Endothelial cell of umbilical vein (primary cell): ENCODE measurements at regions not wholly inside any gene's neighbourhood (a gene's known extent, or its start where the extent isn't known, plus 50 kb on each side); places are given as distances from the start of the nearest gene placed in this dataset.

ENCODE experiments used
- BruUV-seq: library from RNA; stranded (reverse); fragments of 400-500 nt; replicated peaks from 2 replicates; lab custom pipeline; 2021; lab: Mats Ljungman, UMichigan
- CTCF ChIA-PET: fragments of 300-600, 350-600 bp; sonication (Branson Sonifier 250); formaldehyde crosslinking; loops from one replicate; lab custom pipeline; 2021; ENCODE audit warnings: antibody characterized with exemption, inconsistent platforms; lab: Charles Lee
- POLR2A ChIA-PET: fragments of 300-600, 350-600 bp; sonication (Branson Sonifier 250); formaldehyde crosslinking; loops from one replicate; lab custom pipeline; 2021; ENCODE audit warnings: antibody characterized with exemption, inconsistent platforms; lab: Charles Lee
- DNase-seq: peaks from one replicate; pipeline ENCODE4 v3.0.0-alpha.2; 2011; ENCODE audit warnings: low read depth, low spot score
- FAIRE-seq: peaks from 2 replicates; lab custom pipeline; 2011; peaks lifted over from hg19 to GRCh38; lab: Jason Lieb, UNC
- H2AFZ ChIP-seq: 2 replicates; pipeline ENCODE4 v1.6.0; 2012; ENCODE audit warnings: low read depth, low read length, control low read depth, inconsistent platforms
- H3K27ac ChIP-seq: 2 replicates; pipeline ENCODE4 v1.5.1; 2011; ENCODE audit warnings: low read depth, mild to moderate bottlenecking, control low read depth, low read length, moderate library complexity; ENCODE audit not compliant: insufficient read depth
- H3K27me3 ChIP-seq, 2 experiments: 2 replicates each; pipeline versions ENCODE4 v1.6.0 to v1.6.1; 2011; ENCODE audit warnings: low read length in 2 of 2, mixed read lengths in 1 of 2; ENCODE audit not compliant: control insufficient read depth in 2 of 2, insufficient read depth in 2 of 2
- H3K36me3 ChIP-seq, 2 experiments: 2 replicates in 1 of 2; 3 replicates in 1 of 2; pipeline ENCODE4 v1.5.1; 2011; ENCODE audit warnings: low read length in 2 of 2, mild to moderate bottlenecking in 1 of 2, moderate library complexity in 1 of 2; ENCODE audit not compliant: control insufficient read depth in 2 of 2, insufficient read depth in 2 of 2; ENCODE audit errors: extremely low read depth in 1 of 2
- H3K4me1 ChIP-seq: 3 replicates; pipeline ENCODE4 v1.5.1; 2011; ENCODE audit warnings: mild to moderate bottlenecking, low read length; ENCODE audit not compliant: control insufficient read depth, insufficient read depth; ENCODE audit errors: extremely low read depth
- H3K4me2 ChIP-seq: 2 replicates; pipeline ENCODE4 v1.6.1; 2011; ENCODE audit warnings: low read length, control low read depth, mixed read lengths; ENCODE audit not compliant: insufficient read depth
- H3K4me3 ChIP-seq, 3 experiments: fragments of 200-600 bp in 1 of 3; sonication (generic), shearing (Covaris generic) in 1 of 3; replicated peaks in 1 of 3; 2 replicates each; pipeline ENCODE4 v1.5.1; 2011 to 2016; ENCODE audit warnings: control low read depth in 3 of 3, low read length in 3 of 3, mild to moderate bottlenecking in 2 of 3, inconsistent platforms in 1 of 3, low read depth in 1 of 3, moderate library complexity in 1 of 3; ENCODE audit not compliant: insufficient read depth in 1 of 3
- H3K79me2 ChIP-seq: 2 replicates; pipeline ENCODE4 v1.6.0; 2012; ENCODE audit warnings: low read length, inconsistent platforms; ENCODE audit not compliant: control insufficient read depth, insufficient read depth
- H3K9ac ChIP-seq: replicated peaks from 2 replicates; pipeline ENCODE3; 2011; ENCODE audit warnings: low read length, control low read depth; ENCODE audit not compliant: insufficient read depth; ENCODE audit errors: extremely low read depth
- H3K9me1 ChIP-seq: replicated peaks from 3 replicates; pipeline ENCODE4 v1.6.0; 2011; ENCODE audit warnings: mild to moderate bottlenecking, low read length; ENCODE audit not compliant: control insufficient read depth, insufficient read depth; ENCODE audit errors: extremely low read depth
- H3K9me3 ChIP-seq: replicated peaks from 2 replicates; pipeline ENCODE4 v1.5.1; 2012; ENCODE audit warnings: low read length, inconsistent platforms; ENCODE audit not compliant: control insufficient read depth, insufficient read depth
- H4K20me1 ChIP-seq: replicated peaks from 2 replicates; pipeline ENCODE3; 2011; ENCODE audit warnings: mild to moderate bottlenecking, low read length; ENCODE audit not compliant: control insufficient read depth, insufficient read depth; ENCODE audit errors: extremely low read depth
- EZH2 ChIP-seq: IDR thresholded peaks from 2 replicates; pipeline ENCODE4 v1.6.1; 2012; ENCODE audit warnings: borderline replicate concordance, low read depth, mild to moderate bottlenecking, moderate library complexity, low read length, inconsistent platforms; ENCODE audit not compliant: severe bottlenecking
- FOS ChIP-seq: IDR thresholded peaks from 2 replicates; pipeline ENCODE4 v1.6.1; 2011; ENCODE audit warnings: mild to moderate bottlenecking, low read length, moderate library complexity, borderline replicate concordance; ENCODE audit not compliant: insufficient read depth
- GATA2 ChIP-seq: IDR thresholded peaks from 2 replicates; pipeline ENCODE4 v1.7.0; 2011; ENCODE audit warnings: low read depth, mild to moderate bottlenecking, moderate library complexity, mixed read lengths, low read length; ENCODE audit not compliant: insufficient read length, insufficient read depth
- JUN ChIP-seq: IDR thresholded peaks from 2 replicates; pipeline ENCODE4 v1.6.1; 2011; ENCODE audit warnings: borderline replicate concordance, low read depth; ENCODE audit not compliant: insufficient read length, insufficient read depth
- MYC ChIP-seq: IDR thresholded peaks from one replicate; pipeline ENCODE4 v1.6.1; 2011; ENCODE audit warnings: mild to moderate bottlenecking, low read depth, low read length
- POLR2A ChIP-seq: IDR thresholded peaks from 2 replicates; pipeline ENCODE4 v1.6.1; 2012; ENCODE audit warnings: low read depth, mild to moderate bottlenecking, control low read depth, low read length
- POLR2AphosphoS5 ChIP-seq: IDR thresholded peaks from 2 replicates; pipeline ENCODE4 v1.6.1; 2012; ENCODE audit warnings: low read depth, mild to moderate bottlenecking, control low read depth, low read length, moderate library complexity; ENCODE audit not compliant: insufficient read depth
- dilution Hi-C: fragments of 300-500 bp; cut with MboI; formaldehyde crosslinking; loops from one replicate; pipeline ENCODE4 v1.15.0; 2019; ENCODE audit warnings: low sequenced_read_pairs; ENCODE audit not compliant: extremely low pct_ligation_motif_present
- intact Hi-C: fragments of 100-400 bp; cut with micrococcal nuclease; formaldehyde crosslinking; loops from one replicate; pipeline ENCODE4 v1.10.0; 2022
- TF ChIP-seq, protein P1 (sequence below), 2 donors: IDR thresholded peaks; 1 replicate in 1 of 2; 2 replicates in 1 of 2; pipeline ENCODE4 v1.5.1; 2011; ENCODE audit warnings: low read length in 2 of 2, mild to moderate bottlenecking in 2 of 2, moderate library complexity in 2 of 2, control low read depth in 1 of 2, inconsistent platforms in 1 of 2, low read depth in 1 of 2; ENCODE audit not compliant: insufficient read depth in 1 of 2; ENCODE audit errors: extremely low read depth in 1 of 2
- TF ChIP-seq, protein P2 (sequence below): IDR thresholded peaks from 2 replicates; pipeline ENCODE4 v1.6.1; 2011; ENCODE audit not compliant: insufficient read depth, insufficient read length

DNA sequence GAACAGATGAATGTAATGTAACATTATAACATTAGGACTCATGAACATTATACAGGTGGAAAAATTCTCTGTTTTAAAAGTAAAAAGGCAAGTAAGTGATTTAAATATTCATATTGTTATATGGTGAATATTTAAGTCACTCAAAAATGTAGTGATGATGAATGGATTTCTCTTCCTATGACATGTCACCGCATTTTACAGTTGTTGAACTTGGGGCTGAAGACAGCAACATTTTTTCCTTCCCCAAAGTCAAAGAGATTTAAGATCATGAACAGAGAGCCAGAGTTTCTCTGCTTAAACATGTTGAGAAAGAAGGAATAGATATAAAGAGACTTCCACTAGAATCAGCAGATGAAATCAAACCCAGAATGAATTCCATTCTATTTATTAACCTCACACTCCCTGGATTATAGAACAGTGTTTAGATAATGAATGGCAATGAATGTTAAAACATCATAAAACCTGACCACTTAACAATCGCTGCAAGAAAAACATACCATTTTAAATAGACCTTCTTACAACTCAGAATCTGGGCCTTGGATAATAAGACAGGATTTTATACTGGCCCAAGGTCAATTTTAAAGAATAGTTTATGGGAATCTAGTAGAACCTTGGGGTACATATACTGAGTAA is 163.6 kb upstream of the SIX2 start:
- Histone ChIP-seq H3K27me3 (peaks cover 2 to 8% of the 10 kb centered on the region in 2 experiments), H3K9ac (no peak overlapping the region), H3K4me1 (peaks cover 9% of the 10 kb centered on the region), H3K36me3 (no peaks in the 10 kb centered on the region), H3K79me2 (no peaks in the 10 kb centered on the region), H3K9me3 (no peaks in the 10 kb centered on the region), H2AFZ (no peak overlapping the region), H3K9me1 (no peaks in the 10 kb centered on the region), H3K4me3 (no peak overlapping the region), H3K4me2 (no peak overlapping the region), H4K20me1 (no peaks in the 10 kb centered on the region), H3K27ac (no peak overlapping the region)
- ChIA-PET CTCF (interaction anchor here (0.7 to 1.8 kb wide), 10 partner anchors 9 to 321 kb away, joined by 3 to 6 read pairs (median 3); no protein-coding TSS in a partner anchor), POLR2A (no interaction called here)
- intact Hi-C loops = loop anchor here (5.0 kb wide), 1 partner anchor 119 kb away; no protein-coding TSS in a partner anchor
- dilution Hi-C loops = no loop called here
- no peak for TF ChIP-seq GATA2
- TF ChIP-seq POLR2AphosphoS5 = no peak
- TF ChIP-seq, protein P1, sequence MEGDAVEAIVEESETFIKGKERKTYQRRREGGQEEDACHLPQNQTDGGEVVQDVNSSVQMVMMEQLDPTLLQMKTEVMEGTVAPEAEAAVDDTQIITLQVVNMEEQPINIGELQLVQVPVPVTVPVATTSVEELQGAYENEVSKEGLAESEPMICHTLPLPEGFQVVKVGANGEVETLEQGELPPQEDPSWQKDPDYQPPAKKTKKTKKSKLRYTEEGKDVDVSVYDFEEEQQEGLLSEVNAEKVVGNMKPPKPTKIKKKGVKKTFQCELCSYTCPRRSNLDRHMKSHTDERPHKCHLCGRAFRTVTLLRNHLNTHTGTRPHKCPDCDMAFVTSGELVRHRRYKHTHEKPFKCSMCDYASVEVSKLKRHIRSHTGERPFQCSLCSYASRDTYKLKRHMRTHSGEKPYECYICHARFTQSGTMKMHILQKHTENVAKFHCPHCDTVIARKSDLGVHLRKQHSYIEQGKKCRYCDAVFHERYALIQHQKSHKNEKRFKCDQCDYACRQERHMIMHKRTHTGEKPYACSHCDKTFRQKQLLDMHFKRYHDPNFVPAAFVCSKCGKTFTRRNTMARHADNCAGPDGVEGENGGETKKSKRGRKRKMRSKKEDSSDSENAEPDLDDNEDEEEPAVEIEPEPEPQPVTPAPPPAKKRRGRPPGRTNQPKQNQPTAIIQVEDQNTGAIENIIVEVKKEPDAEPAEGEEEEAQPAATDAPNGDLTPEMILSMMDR (IDR thresholded peaks at IDR 0.05; ENCODE audit: extremely low read depth in 1 of 2, insufficient read depth in 1 of 2, low read depth in 1 of 2, low read length in 2 of 2) = no peak
- DNase-seq (no peak), FAIRE-seq (no peak)
- no TSS peak for BruUV-seq

DNA sequence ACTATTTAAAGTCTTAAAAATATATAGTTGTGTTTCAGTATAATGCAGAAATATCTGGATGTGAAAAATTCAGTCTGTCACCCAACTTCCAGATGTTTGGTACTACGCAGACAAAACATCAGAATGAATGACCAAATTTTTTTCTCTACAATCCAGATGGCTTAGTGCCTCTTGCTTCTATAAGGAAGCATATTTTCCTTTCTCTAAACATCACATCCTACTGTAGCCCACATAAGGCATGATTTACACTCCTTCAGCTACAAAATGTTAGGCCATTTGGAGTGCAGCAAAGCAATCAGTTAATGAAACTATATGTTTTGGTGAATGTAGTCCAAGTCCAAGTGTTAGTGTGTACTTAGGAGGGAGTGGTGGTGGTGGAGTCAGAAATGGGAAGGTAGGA is 162.9 kb upstream of the SIX2 start:
- DNase-seq = no peak
- dilution Hi-C loops = no loop called here
- TF ChIP-seq EZH2 (no peak), POLR2AphosphoS5 (no peak), JUN (no peak), GATA2 (no peak), POLR2A (no peak), FOS (no peak), MYC (no peak)
- TF ChIP-seq, protein P2, sequence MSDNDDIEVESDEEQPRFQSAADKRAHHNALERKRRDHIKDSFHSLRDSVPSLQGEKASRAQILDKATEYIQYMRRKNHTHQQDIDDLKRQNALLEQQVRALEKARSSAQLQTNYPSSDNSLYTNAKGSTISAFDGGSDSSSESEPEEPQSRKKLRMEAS = no peak
- TF ChIP-seq, protein P1 (IDR thresholded peaks at IDR 0.05; ENCODE audit: extremely low read depth in 1 of 2, insufficient read depth in 1 of 2, low read depth in 1 of 2, low read length in 2 of 2) = no peak
- H3K4me3 ChIP-seq = no peak overlapping the region
- peaks cover 9% of the 10 kb centered on the region for H3K4me1 ChIP-seq
- CTCF ChIA-PET = interaction anchor here (1.5 kb wide), 1 partner anchor 191 kb away, joined by 4 read pairs; no protein-coding TSS in a partner anchor
- H3K9me3 ChIP-seq = no peaks in the 10 kb centered on the region
- no TSS peak for BruUV-seq
- H3K9me1 ChIP-seq = no peaks in the 10 kb centered on the region
- no peaks in the 10 kb centered on the region for H3K79me2 ChIP-seq
- intact Hi-C loops = loop anchor here (5.0 kb wide), 1 partner anchor 120 kb away; no protein-coding TSS in a partner anchor
- no peak overlapping the region for H3K27ac ChIP-seq
- no peaks in the 10 kb centered on the region for H3K36me3 ChIP-seq
- no peak overlapping the region for H3K9ac ChIP-seq
- FAIRE-seq = no peak
- peaks cover 5 to 13% of the 10 kb centered on the region in 2 experiments for H3K27me3 ChIP-seq
- no peak overlapping the region for H2AFZ ChIP-seq
- H4K20me1 ChIP-seq = no peaks in the 10 kb centered on the region
- POLR2A ChIA-PET = no interaction called here
- H3K4me2 ChIP-seq = no peak overlapping the region
